Peyer's patch (tissue), 4 donors: ENCODE measurements at regions not wholly inside any gene's neighbourhood (a gene's known extent, or its start where the extent isn't known, plus 50 kb on each side); places are given as distances from the start of the nearest gene placed in this dataset.

Experiments
- DNase-seq, 3 donors: peaks; one replicate each; pipeline ENCODE4 v3.0.0-alpha.2; 2017 to 2019
- H3K27ac ChIP-seq, 4 donors: fragments of 200-600 bp; sonication (generic); one replicate each; pipeline ENCODE4 v1.5.1; 2016 to 2019
- H3K27me3 ChIP-seq, 2 donors: fragments of 200-600 bp; sonication (generic); one replicate each; pipeline ENCODE4 v1.5.1; 2019
- H3K36me3 ChIP-seq, 3 donors: fragments of 200-600 bp; sonication (generic); one replicate each; pipeline ENCODE4 v1.5.1; 2016 to 2019
- H3K4me1 ChIP-seq, 4 donors: fragments of 200-600 bp; sonication (generic); one replicate each; pipeline ENCODE4 v1.5.1; 2016 to 2019
- H3K4me3 ChIP-seq, 4 donors: fragments of 200-600 bp; sonication (generic); 1 replicate in 3 of 4; 2 replicates in 1 of 4; pipeline ENCODE4 v1.5.1; 2016 to 2019; ENCODE audit warnings: mild to moderate bottlenecking in 1 of 4
- H3K9me3 ChIP-seq, 4 donors: fragments of 200-600 bp; sonication (generic); one replicate each; pipeline ENCODE4 v1.5.1; 2016 to 2019; ENCODE audit warnings: mild to moderate bottlenecking in 1 of 4
- CTCF ChIP-seq, 6 experiments: fragments of 450-650 bp in 4 of 6; fragments of 200-600 bp in 2 of 6; sonication (generic) in 1 of 6; IDR thresholded peaks; one replicate each; pipeline ENCODE4 v1.5.1; 2017 to 2019; ENCODE audit warnings: antibody characterized with exemption in 6 of 6, mild to moderate bottlenecking in 3 of 6, moderate library complexity in 1 of 6
- POLR2A ChIP-seq, 2 donors: fragments of 450-650 bp; IDR thresholded peaks; one replicate each; pipeline ENCODE4 v1.5.1; 2017; ENCODE audit warnings: antibody characterized with exemption in 2 of 2, mild to moderate bottlenecking in 2 of 2, moderate library complexity in 2 of 2

GRCh38 chr10:114767101-114767985 lies 54.2 kb upstream of the FHIP2A start:
- TF ChIP-seq CTCF (IDR thresholded peaks at IDR 0.05) (no peak), POLR2A (IDR thresholded peaks at IDR 0.05) (no peak)
- Histone ChIP-seq H3K36me3 (no peaks in the 10 kb centered on the region), H3K9me3 (no peaks in the 10 kb centered on the region), H3K4me3 (peak overlapping the region; percentile 54 to 96 (median 58)), H3K4me1 (peaks cover 0 to 13% (median 2%) of the 10 kb centered on the region in 4 donors), H3K27ac (peak overlapping the region in 3 of 4 donors; percentile 72 to 81 (median 77)), H3K27me3 (no peaks in the 10 kb centered on the region)
- DNase-seq: peak in 2 of 3 donors; percentile 68 to 80

GRCh38 chr10:114767986-114768821 lies 53.4 kb upstream of the FHIP2A start:
- H3K27me3 ChIP-seq: no peaks in the 10 kb centered on the region
- H3K4me1 ChIP-seq: peaks cover 0 to 13% (median 2%) of the 10 kb centered on the region in 4 donors
- TF ChIP-seq CTCF (IDR thresholded peaks at IDR 0.05) (no peak), POLR2A (IDR thresholded peaks at IDR 0.05) (no peak)
- H3K36me3 ChIP-seq: no peaks in the 10 kb centered on the region
- H3K27ac ChIP-seq: peak overlapping the region in 3 of 4 donors; percentile 72 to 81 (median 77)
- H3K4me3 ChIP-seq: peak overlapping the region; percentile 54 to 96 (median 58)
- no peaks in the 10 kb centered on the region for H3K9me3 ChIP-seq
- peak in 1 of 3 donors; percentile 68 for DNase-seq

- Histone ChIP-seq H3K4me1 (peaks cover 0 to 13% (median 2%) of the 10 kb centered on the region in 4 donors), H3K9me3 (no peaks in the 10 kb centered on the region), H3K4me3 (no peak overlapping the region), H3K27ac (no peak overlapping the region), H3K27me3 (no peaks in the 10 kb centered on the region), H3K36me3 (no peaks in the 10 kb centered on the region)
- TF ChIP-seq POLR2A (IDR thresholded peaks at IDR 0.05) (no peak), CTCF (IDR thresholded peaks at IDR 0.05) (no peak)
- no peak for DNase-seq
These were observed 51.6 kb upstream of the FHIP2A start for GRCh38 chr10:114770009-114770408.

GRCh38 chr10:114771157-114771556 lies 50.4 kb upstream of the FHIP2A start:
- Histone ChIP-seq H3K27ac (no peak overlapping the region), H3K27me3 (no peaks in the 10 kb centered on the region), H3K36me3 (no peaks in the 10 kb centered on the region), H3K9me3 (no peaks in the 10 kb centered on the region), H3K4me1 (peaks cover 0 to 13% (median 2%) of the 10 kb centered on the region in 4 donors), H3K4me3 (no peak overlapping the region)
- DNase-seq: no peak
- TF ChIP-seq CTCF (IDR thresholded peaks at IDR 0.05) (no peak), POLR2A (IDR thresholded peaks at IDR 0.05) (no peak)

GRCh38 chr10:114771749-114772148 lies 49.8 kb upstream of the FHIP2A start:
- H3K36me3 ChIP-seq: no peaks in the 10 kb centered on the region
- peaks cover 0 to 13% (median 2%) of the 10 kb centered on the region in 4 donors for H3K4me1 ChIP-seq
- TF ChIP-seq POLR2A (IDR thresholded peaks at IDR 0.05) (no peak), CTCF (IDR thresholded peaks at IDR 0.05) (no peak)
- H3K4me3 ChIP-seq: no peak overlapping the region
- no peaks in the 10 kb centered on the region for H3K9me3 ChIP-seq
- DNase-seq: no peak
- H3K27ac ChIP-seq: no peak overlapping the region
- no peaks in the 10 kb centered on the region for H3K27me3 ChIP-seq
